ENCODE measurements at regions not wholly inside any gene's neighbourhood (a gene's known extent, or its start where the extent isn't known, plus 50 kb on each side); places are given as distances from the start of the nearest gene placed in this dataset.
"Not testable (repeated sequence)": the region's sequence is repeated elsewhere in the genome, so short reads cannot be mapped to it uniquely, and the experiment has no call there.

DNA sequence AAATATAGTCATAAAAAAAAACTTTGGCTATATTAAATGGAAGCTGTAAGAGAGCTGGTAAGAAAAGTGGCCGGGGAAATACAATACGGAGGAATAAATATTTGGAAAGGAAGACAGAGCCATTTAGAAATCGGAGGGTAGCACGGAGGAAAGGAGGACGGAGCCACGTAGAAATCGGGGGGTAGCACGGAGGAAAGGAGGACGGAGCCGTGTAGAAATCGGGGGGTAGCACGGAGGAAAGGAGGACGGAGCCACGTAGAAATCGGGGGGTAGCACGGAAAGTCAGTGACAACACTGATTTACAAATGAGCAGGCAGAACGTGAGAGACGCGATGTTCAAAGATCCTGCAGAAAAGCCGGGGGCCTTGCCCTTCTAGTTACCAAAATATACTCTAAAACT is 189.0 kb downstream of the BANP start:
- TF ChIP-seq POLR2A (IDR thresholded peaks at IDR 0.05): not testable (repeated sequence)
- TF ChIP-seq, protein P1, sequence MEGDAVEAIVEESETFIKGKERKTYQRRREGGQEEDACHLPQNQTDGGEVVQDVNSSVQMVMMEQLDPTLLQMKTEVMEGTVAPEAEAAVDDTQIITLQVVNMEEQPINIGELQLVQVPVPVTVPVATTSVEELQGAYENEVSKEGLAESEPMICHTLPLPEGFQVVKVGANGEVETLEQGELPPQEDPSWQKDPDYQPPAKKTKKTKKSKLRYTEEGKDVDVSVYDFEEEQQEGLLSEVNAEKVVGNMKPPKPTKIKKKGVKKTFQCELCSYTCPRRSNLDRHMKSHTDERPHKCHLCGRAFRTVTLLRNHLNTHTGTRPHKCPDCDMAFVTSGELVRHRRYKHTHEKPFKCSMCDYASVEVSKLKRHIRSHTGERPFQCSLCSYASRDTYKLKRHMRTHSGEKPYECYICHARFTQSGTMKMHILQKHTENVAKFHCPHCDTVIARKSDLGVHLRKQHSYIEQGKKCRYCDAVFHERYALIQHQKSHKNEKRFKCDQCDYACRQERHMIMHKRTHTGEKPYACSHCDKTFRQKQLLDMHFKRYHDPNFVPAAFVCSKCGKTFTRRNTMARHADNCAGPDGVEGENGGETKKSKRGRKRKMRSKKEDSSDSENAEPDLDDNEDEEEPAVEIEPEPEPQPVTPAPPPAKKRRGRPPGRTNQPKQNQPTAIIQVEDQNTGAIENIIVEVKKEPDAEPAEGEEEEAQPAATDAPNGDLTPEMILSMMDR (IDR thresholded peaks at IDR 0.05): not testable (repeated sequence)
